SKM-1 (cell line): ENCODE measurements at regions not wholly inside any gene's neighbourhood (a gene's known extent, or its start where the extent isn't known, plus 50 kb on each side); places are given as distances from the start of the nearest gene placed in this dataset.
"Not testable (repeated sequence)": the region's sequence is repeated elsewhere in the genome, so short reads cannot be mapped to it uniquely, and the experiment has no call there.

Experiments
- DNase-seq: peaks from one replicate; lab custom pipeline; 2025; ENCODE audit not compliant: unreplicated experiment; lab: John Stamatoyannopoulos, UW

DNA sequence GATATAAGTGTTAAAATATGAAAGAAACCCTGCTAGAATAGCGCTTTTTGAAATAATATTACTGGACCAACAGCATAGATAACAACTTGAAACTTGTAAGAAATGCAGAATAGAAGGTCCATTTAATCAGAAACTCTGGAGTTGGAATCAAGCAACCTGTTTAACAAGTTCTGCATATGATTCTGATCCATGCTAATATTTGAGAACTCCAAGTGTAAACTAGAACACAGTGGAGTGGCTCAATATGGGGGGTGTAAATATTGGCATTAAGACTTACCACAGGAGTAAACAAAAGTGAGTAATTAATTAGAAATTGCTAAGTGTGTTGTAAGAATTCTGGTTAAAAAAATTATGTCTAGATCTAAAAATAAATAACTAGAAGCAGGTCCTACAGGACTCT is 151.2 kb downstream of the SLITRK1 start:
- DNase-seq = no peak

DNA sequence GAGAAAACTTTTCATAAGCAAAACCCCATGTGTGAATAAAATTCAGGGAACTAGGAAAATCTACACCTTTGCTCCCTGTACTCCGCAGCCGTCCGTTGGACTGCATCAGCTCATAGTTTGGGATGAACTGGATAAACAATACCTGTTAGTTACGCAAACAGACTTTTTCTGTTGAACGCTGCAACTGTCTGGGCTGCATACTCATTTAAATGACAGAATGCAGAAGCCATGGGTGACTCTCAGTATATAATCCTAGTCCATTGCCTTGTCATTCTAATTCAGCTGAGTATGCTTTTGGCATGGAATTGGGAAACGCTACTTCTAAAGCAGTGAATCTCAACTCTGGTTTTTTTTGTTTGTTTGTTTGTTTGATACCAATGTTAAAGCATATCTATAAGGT is 151.6 kb downstream of the SLITRK1 start:
- DNase-seq = no peak

DNA sequence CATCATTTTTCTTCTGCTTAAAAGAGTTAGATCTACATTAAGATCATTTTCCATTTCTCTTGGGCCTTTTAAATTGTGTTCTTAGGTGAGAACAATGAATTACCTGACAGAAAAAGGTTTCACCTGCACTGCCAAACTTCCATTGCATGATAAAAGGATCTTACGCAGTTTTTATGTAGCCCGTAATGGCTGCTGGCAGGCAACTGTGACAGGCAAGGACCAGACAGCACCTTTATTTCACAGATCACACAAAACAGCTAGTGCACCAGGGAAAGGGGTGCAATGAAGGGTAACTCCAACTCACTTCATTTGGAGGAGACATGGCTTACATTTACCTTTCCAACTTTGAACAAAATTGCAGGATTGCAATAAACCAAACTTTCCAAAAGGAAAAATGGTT is 159.8 kb downstream of the SLITRK1 start:
- DNase-seq = no peak

DNA sequence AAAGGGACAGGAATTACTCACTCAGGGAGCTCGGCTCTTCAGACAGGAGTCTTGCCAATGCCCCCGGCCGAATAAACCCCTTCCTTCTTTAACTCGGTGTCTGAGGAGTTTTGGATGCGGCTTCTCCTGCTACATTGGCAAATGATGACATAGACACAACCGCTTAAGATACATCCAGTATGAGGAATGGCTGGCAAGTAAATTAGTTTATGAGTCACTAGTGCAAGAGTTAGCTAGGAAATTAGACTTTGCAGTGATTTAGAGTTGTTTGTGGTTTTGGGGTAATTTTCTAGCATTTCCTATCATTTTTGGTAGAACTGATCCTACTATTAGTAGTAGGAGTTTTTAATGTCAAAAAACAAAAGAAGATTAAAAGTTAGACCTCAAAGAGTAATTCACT is 166.2 kb downstream of the SLITRK1 start:
- DNase-seq = no peak

DNA sequence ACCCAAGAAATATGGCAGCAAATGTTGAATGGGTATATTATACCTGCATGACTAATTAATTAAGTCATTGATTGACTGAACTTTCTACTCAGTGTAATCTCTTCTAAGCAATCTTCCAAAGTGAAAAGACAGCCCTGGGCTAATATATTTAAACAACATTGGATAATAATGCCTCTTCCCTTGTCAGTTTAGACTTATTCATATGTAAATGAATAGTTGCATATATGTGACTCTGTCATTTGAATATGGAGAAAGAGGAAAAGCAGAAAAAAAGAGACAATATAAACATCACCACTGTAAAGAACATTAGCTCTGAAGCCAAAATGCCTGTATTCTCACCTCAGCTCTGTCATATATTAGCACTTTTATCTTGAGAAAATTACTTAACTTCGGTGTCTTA is 168.0 kb downstream of the SLITRK1 start:
- no peak for DNase-seq

DNA sequence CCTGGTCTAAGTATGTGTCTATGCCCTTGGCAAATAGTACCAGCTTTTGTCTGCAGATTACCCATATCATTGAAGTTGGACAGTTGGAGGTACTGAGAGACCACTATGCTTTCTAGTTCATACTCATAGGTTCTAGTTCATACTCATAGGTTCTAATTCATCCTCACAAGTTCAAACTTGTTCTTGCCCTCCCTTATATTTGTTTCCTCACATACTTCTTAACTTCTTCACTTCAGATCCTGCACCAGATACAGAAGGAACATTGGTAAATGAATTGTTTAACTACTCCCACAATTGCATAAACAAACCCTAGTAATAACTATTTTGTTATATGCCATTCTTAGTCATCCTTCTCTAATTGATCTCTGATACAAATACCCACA is 172.2 kb downstream of the SLITRK1 start:
- no peak for DNase-seq

DNA sequence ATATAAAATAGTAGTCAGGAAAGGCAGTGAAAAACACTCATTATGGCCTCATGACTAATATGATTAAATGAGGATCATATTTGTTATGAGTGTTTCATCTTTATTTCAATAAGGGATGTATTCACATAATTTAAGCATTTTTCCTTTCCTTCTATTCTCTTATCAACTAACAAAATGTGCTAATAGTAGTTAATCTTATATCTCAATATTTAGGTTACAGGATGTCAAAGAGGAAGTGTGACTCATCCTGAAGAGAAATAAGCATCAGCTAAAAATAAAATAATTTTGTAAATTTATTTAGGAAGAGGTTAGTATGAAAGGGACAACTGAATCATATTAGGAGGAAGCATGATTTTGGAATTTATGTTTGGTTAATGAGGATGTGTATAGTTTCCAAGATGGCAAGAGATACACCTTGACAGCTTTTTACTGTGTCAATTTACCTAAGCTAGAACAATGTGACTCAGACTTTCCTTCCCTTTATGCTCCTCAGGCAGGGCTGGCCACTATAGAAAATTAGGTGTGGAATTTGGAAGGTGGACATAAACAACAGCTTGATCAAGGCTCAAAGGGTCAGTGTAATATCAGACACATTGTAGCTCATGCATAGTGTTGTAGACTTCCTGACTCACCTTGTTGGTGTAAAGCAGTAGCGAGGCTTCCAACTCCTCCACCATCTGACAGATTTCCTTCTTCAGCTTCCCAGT is 172.7 kb downstream of the SLITRK1 start:
- no peak for DNase-seq

DNA sequence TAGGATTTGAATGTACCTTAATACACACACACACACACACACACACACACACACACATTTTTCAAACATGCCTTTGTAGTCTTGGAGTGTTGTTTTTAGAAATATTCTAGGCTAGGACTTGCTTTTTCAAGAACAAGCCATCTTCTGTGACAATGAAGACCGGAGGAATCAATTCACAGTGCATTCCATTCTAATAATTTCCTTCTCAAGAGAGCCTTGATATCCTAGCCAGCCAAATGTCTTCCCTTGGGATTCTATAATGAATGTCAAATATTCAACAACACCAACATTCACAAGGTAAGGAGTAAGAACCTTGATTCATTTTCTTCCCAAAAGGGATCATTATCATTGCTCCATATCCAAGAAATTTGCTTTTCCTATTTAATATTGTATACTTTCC is 180.3 kb downstream of the SLITRK1 start:
- DNase-seq = no peak

DNA sequence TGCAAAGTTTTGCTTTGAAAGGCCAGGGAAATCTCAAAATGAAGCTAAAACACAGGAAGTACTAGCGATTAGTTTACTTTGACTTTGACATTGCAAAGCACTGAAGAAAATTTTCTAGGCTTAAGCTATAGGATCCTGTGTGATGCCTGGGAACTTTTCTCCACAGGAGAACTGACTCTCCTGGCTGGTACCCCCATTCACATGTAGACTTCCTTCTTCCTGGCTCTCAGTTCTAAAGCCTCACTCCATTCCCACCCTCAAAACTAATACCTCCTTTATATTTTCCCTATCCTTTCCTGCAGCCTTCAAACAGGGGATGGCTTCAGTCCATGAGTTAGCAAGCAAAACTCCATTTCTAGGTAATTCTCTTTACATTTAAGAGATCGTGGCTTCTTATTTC is 189.5 kb downstream of the SLITRK1 start:
- DNase-seq = no peak

DNA sequence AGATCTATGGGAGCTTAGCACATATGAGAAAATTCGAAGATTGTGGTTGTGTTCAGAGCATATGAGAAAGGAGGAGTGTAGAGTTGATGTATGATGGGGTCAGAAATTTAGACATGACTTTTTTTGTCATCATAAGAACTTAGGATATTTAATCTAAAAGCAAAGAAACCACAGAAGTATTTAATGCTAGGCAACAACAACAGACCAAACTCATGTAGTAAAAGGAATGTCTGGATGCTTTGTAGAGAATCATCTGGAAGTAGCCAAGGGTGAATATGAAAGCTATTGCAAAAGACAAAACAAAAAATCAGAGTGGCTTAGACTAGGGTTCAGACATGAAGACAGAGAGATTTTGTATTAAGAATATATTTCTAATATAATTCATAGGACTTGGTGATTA is 190.3 kb downstream of the SLITRK1 start:
- no peak for DNase-seq

DNA sequence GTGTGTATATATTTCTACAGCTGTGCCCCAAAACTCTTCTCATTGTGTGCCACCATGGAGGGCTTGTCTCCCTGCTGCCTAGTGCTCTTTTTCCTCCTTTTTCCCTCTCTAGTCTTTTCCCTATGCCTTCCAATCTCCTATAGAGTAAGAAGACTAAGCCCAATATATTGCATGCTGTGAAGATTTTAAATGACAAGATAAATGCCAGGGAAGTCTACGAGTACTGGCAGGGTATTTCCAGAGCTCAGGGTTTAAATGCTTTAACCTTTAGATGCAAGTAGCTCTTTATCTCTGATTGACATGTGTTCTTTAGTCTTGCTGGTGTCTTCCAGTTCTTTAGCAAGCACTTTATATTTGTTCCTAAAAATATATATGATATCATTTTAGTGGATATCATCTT is 200.7 kb downstream of the SLITRK1 start:
- DNase-seq = no peak

DNA sequence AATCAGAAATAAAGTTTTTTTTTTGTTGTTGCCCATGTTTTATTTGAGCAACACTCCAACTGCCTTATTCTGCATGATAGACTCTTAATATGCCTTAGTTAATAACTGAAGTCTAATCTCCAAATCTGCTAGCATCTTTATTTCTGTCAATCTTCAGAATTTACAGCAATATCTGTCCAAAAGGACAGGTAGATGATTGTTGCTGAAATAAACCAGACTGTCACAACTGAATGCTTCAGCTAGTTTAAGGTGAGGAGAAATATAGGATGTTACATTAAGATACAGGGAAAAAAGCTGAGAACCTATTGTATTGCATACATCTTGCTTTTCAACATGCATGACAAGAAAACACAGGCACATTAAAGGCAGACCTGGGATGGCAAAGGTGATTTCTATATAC is 204.3 kb downstream of the SLITRK1 start:
- DNase-seq = no peak

DNA sequence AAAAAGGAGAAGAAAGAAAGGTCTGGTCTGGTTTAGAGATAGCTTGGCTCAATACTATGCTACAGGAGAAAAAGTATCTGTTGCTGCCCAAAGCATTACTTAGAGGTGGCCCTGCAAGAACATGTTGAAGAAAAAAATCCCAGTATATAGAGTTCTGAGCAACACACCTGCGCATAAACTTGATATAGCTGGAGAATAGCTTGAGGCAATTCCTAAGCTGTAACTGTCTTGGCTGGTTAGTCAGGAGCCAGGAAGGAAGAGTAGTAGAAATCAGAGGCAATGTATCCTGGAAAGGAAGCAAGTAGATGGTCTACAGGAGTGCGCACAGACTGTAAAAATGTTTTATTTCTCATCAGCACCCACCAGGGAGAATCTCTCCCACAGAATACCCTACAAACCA is 209.7 kb downstream of the SLITRK1 start:
- no peak for DNase-seq

DNA sequence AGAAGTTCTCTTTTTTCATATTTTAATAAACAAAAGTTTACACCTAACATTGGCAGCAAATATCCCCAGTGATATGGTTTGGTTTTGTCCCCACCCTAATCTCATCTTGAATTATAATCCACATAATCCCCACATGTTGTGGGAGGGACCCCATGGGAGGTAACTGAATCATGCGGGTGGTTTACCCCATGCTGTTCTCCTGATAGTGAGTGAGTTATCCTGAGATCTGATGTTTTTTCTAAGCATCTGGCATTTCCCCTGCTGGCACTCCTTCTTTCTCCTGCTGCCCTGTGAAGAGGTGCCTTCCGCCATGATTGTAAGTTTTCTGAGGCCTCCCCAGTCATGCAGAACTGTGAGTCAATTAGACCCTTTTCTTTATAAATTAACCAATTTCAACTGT is 214.7 kb downstream of the SLITRK1 start:
- no peak for DNase-seq

DNA sequence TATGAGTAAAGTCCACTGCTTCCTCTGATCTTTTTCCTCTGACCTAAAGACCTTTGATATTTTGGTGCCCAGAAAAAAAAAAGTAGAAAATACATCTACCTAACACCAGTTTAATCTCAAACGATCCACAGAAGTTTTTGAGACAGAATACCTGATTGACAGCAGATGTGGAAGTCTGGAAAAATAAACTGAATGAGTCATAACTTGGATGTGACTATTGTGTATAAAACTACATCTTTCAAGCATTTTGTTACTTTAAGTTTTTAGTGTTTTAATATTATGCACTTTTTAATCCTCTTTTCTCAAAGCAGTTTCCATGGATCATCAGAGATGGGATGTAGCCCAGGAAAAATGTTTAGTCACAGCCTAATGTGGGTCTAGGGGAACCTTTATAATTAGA is 216.1 kb downstream of the SLITRK1 start:
- DNase-seq = no peak

DNA sequence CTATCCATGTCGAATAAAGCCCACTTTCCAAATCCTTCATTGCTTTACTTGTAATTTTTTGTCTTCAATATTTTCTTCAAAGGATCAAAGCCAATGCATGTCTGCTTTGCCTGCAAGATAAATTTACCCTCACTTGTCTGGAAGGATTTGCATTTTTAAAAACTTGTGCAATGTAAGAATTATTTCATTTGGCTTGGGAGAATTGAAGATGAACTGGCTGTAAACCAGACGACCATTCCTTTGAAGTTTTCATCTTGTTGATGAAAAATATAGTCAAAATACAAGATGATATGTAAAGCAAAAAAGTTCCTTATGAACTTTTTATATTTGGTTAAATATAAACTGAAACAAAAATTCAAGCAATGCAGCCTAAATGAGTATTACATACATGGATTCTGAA is 225.0 kb downstream of the SLITRK1 start:
- no peak for DNase-seq

DNA sequence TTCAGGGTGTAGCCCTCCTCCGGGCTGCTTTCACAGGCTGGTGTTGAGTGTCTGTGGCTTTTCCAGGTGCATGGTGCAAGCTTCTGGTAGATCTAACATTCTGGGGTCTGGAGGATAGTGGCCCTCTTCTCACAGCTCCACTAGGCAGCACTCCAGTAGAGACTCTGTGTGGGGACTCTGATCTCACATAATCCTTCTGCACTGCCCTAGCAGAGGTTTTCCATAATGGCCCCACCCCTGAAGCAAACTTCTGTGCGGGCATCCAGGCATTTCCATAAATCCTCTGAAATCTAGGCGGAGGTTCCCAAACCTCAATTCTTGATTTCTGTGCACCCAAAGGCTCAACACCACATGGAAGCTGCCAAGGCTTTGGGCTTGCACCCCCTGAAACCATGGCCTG is 239.7 kb downstream of the SLITRK1 start:
- not testable (repeated sequence) for DNase-seq

DNA sequence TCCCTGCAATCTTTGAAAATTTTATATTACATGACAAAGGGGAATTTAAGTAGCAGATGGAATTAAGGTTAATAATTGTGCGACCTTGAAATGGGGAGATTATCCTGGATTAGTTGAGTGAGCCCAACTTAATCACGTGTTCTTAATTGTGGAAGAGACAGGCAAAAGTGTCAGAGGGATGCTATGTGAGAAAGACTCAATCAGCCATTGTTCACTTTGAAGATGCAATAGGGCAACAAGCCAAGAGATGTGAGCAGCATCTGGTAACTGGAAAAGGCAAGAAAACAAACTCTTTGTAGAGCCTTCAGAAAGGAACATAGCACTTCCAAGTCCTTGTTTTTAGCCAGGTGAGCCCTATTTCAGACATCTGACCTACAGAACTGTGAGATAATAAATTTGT is 247.7 kb downstream of the SLITRK1 start:
- DNase-seq = no peak

DNA sequence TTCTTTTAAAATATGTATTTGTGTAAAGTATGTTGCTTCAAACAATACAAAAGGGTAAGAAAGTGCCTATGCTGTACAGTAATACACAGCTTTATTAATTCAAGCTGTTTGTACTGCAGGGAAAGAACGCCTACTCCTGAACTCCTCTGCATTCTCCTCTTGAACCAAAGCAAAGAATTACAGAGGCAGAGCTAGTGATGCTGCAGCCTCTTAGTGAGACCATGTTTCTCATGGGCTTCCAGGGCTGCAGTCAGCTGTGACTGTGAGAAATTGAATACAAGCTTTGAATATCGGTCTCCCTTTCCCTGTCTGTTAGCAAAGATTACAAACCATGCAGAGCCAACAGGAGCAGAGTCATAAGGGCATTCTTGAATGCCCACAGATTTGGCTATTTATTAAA is 248.5 kb downstream of the SLITRK1 start:
- no peak for DNase-seq

DNA sequence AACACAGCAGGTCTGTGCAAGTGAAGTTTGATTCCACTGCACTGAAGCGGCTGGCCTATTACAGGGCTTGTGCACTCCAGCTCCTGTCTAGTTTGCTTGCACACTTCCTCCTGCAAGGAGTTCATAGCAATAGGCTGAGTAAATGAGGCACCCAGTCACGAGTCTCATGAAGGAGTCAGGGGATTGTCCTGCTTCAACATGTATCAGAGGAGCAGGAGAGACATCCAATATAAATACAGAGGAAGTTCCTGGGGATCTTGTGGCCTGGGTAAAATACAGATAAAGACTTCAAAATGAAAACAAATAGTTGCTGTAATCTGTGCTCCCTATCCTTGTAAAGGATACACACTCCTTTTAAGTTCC is 259.9 kb downstream of the SLITRK1 start:
- DNase-seq = no peak

DNA sequence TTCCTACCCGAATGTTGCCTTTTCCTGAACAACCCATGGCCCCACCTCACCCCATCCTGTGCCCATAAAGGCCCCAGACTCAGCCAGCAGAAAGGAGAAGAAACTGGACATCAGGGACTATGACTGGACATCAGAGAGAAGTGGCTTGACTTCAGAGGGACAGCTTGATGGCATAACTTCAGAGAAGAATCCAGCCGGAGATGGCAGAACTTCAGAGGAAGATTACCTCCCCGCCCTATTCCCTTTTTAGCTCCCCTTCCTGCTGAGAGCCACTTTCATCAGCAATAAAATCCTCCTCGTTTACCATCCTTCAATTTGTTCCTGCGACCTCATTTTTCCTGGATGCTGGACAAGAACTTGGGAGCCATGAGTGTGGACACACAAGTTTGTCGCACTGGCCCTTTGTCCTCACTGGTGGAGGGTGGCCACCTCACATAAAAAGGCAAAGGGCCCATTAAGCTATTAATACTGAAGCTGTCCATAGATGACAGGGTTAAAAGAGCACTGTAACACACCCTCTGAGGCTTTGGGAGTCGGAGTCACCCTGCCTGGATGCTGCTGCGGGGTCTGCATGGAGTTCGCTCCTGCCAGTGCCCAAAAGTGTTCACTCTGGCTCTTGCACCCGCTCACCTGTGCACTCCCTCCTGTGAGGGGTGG is 260.4 kb downstream of the SLITRK1 start:
- no peak for DNase-seq

DNA sequence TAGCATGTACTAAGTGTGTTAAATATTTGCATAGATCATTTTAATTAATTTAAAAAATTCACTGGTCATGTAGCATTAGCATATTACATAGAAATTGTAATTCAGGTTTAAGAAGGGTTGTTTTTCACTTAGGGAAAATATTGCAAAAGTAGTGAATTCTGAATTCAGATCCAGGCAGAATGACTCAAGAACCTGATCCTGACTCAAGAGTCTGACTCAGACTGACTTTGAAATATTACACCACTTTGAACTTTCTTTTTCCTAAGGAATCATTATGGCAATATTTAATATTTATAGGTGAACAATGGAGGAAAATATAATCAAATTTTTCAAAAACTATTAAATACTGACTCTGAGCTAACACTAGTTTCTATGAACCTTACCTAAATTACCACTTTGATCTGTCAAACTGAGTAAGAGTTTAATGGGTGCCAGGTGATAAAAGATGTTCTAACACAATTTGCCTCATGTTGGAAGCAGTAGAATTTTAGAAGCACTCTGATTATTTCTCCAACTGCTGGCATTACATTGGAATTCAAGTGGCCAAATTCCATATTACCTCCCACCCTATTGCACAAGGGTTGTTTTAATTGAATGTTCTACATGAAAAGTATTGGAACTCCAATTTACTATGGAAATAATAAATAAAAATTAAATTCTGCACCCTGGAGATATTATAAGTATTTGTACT is 261.6 kb downstream of the SLITRK1 start:
- no peak for DNase-seq

DNA sequence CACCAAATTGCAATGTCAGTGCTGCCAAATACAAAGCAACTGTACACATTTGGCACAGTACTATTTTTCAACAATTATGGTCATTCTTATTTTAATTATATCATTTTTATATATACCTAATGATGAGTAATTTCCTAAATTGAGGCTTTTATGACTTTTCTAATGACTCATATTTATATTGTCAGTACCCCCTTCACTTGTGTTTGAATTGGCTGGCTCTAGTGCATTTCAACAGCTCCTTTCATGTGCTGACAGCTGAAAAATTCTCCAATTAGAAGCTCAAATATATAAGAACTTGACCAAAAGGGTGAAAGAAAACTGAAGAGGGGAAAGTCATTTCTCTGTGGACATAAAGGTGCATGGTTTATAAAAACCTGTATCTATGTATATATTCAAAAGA is 263.3 kb downstream of the SLITRK1 start:
- no peak for DNase-seq
